Stimulated activated CD4-positive, alpha-beta T cell treated with anti-CD3 and anti-CD28 coated beads, TNF-alpha, amount 100 ng/mL, for 1 hour (primary cell): ENCODE measurements at regions not wholly inside any gene's neighbourhood (a gene's known extent, or its start where the extent isn't known, plus 50 kb on each side); places are given as distances from the start of the nearest gene placed in this dataset.
A peak's percentile ranks its signal among the peaks of the same experiment; 100 is the strongest.
"Not testable (repeated sequence)": the region's sequence is repeated elsewhere in the genome, so short reads cannot be mapped to it uniquely, and the experiment has no call there.

Experiments used
- DNase-seq, 3 donors: peaks; one replicate each; pipeline ENCODE4 v3.0.0-alpha.2; 2020; ENCODE audit warnings: low read depth in 3 of 3, low spot score in 1 of 3

DNA sequence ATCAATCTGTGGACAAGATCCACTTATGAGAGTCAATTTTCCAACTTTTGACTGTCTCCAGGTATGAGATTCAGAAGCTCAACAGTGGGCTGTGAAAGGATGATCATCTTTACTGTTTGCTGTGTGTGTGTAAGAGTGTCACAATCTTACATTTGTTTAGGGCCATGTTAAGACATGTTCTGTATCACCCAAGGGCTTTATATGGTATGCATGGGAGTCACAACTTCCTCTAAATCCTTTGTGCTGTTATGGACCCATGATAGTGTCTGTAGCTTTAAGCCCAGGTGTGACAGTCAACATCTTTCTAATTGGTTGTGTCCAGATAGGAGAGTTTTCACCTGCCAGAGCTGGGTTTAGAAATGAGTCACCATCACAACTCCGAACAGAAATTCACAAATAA is 70.2 kb downstream of the ZNF726 start:
- DNase-seq, result not testable (repeated sequence)

DNA sequence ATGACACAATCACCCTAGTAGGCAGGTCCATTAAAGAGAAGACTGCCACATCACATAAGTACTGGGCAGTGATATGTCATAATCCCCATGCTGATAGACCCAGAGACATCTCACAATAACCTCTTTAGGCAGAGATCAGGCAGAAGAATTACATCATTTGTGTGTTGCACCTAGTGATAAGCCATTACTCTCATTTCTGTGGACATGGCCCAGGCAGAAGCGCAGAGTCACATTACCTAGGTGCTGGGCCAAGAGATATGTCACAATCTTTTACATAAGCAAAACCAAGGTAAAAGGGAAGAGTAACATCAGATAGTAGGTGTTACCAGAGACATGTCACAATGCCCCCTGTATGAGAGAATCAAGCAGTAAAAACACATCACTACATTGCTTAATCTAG is 71.9 kb downstream of the ZNF726 start:
- no peak for DNase-seq

DNA sequence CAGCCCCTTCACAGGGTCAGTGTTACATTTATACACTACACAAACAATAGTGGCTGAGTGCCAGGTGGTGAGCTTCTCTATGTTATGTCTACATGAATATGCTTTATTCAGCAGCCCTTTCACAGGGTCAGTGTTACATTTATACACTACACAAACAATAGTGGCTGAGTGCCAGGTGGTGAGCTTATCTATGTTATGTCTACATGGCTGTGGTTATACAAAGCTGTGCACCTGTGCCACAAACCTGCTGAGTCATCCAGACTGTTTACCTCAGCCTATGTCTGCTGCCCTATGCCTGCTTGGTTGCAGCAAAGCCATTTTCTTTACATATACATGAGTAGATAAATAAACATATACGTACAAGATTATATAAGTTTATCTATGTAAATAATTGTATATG is 76.5 kb downstream of the ZNF726 start:
- no peak for DNase-seq

DNA sequence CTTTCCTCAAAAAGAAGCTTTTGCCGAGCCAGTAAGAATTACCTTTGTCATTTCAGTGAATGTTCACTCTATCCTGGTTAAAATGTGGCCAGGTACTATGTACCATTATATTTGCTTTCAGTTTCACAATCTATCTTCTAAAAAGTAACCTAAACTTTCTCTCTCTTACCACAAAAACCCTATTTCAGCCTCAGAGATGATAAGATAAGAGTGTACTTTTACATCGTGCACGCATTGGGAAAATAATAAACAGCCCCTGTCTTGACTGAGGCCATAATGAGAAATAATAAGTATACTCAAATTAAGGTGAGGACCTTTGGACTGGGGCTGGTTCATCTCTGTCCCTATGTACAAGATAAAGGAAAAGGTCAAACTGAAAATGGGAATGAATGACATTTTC is 77.7 kb downstream of the ZNF726 start:
- no peak for DNase-seq

DNA sequence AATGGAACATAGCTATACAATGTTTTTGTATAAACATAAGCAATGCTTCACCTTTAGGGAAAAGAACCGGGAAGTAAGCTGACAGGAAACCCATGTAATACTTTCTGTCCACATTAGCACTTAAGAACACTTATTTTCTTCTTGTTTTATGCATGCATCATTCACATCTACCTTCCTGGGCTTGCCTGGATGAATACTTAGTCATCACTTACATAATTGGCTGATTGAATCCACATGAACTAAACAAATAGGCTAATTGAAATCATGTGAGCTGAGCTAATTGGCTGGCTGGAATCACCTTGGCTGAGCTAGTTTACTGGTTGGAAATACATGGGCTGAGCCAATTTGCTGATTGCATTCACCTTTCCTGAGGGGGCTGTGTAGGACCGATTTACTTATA is 78.8 kb downstream of the ZNF726 start:
- DNase-seq, result no peak

DNA sequence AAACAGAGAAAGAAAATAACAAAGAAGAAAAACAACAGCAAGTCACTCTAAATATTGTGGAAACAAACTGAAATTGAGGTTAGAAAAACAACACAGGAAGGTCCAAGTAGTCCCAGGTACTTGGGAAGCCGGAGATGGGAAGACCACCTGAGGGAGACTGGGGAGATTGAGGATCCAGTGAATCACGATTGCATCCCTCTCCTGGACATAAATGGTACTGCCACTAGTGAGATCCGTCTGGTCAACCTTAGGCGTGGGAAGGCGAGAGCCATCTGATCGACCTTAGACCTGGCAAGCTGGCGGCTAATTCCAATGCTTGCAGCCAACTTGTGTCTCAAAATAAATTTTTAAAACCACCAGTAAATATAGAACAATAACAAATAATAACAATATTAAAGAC is 81.9 kb downstream of the ZNF726 start:
- DNase-seq, result no peak

DNA sequence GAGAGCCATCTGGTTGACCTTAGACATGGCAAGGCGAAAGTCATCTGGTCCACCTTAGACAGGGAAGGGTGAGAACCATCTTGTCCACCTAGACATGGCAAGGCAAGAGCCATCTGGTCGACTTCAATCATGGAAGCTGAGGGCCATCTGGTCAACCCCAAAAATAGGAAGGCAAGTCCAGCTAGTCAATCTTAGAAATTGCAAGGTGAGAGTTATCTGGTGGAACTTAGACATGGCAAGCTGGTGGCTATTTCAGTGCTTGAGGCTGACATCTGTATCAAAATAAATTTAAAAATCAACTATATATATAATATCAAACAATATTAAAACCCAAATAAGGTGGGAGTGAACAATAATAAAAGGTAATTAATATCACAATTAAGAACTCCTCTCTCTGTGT is 83.9 kb downstream of the ZNF726 start:
- no peak for DNase-seq

DNA sequence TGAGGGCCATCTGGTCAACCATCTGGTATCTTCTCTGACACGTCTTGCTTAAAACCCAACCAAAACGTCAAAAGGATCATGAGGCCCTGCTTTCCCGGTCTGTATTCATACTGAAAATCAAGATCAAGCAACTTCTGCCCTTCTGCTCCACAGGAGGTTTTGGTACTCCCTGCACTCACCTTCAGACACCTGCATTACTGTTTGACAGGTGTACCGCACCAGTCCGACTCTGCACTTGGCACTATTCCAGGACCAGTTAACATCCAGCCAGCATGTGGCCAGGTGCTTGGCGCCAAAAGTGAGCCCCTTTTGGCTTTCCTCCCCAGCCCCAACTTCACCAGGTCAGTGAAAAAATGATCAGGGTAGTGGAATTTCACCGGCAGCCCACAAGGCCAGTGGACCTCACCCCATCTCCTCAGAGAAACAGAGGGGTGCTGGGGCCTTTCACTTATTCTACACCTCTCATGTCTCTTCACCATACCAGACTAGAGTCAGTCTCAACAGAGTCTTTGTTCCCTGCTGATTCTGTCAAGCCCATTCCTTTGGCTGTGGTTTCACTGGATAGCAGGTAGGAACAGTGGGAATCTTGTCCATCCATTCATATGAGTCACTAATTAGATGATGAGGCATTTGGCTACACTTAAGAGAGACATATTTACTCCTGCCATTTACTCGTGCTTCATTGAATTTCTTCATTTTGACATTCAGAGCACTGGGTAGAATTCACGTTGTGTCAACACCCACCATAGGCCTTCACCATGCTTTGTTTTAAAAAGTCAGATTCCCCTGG is 85.3 kb downstream of the ZNF726 start:
- DNase-seq, result no peak

DNA sequence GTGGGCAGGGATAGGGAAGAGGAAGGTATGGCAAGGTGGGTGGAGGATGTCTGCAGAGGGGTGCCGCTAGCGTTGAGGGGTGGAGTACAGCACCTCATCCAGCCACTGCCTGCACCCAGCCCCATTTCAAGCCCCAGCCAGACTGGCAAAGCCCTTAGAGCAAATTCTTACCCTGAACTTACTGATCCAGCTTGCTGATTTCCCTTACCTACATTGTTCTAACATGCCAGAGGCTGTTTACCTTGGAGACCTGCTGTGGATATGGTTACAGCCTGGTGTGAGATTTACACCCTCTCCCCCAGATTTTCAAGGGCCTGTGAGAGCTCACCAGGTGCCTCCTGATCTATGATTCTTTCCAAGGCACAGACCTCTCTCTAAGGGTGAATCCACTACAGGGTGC is 86.0 kb downstream of the ZNF726 start:
- no peak for DNase-seq

DNA sequence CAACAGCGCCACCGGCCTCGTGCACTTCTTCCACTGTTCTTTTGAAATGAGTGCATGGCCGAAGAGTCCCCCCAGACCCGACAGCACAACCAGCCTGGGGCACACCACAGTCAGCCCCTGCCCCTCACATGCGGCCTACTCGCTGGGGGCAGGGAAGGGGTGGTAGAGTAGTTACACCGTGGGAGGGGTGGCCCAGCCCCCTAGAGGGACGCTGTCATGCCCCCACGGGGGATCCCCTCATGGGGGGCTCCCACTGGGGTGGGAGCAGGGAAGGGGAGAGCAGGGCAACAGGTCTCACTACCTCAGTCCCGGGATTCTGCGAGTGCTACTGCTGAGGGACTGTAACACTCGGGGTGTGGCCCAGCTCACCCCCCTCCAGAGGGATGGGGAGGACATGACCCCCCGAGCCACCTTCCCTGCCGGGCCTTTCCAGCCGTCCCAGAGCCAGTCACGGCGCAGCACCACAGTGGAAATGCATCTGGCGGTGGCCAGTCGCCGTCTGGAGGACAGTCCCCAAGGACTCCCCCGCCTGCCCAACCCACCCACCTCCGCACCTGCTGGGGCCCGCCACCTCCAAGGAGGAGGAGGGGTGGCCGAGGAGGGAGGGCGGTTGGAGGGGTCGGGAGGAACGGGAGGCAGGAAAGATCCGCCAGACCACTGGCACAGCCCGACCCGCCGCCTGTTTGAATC is 84.6 kb upstream of the ZNF254 start:
- no peak for DNase-seq

DNA sequence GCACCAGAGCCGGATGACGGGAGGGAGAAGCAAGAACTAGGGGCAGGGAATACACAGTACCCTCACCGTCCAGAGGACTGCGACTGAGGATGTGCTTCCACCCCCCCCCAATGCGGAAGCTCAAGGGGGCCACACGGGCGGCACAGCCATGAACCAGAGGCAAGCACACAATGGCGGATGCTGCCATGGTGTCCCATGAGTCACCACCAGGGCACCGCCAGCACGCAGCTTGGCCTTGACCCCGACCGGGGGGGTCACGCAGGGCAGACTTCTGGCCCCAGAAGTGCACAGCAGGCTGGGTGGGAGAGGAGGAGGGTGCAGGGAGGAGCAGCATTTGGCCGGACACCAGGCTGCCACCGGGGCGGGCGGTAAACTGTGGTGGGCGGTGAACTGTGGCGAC is 83.5 kb upstream of the ZNF254 start:
- no peak for DNase-seq

DNA sequence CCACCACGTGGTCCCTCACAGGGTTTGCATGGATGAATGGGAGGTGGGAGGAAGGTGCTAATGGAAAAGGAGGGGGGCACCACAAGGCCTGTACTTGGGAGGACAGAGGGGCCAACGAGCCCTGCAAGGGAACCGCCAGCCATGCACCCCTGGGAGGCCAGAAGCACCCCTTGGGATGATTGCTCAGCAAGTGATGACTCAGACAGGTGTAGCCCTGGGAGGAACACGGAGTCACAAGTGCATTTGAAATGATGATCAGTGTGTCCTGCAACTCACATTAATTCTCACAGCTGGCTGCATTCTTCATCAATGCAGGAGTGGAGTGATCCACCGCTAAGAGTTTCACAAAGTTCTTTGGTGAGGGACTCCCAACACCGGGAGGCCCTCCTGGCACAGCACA is 82.8 kb upstream of the ZNF254 start:
- DNase-seq, result no peak

DNA sequence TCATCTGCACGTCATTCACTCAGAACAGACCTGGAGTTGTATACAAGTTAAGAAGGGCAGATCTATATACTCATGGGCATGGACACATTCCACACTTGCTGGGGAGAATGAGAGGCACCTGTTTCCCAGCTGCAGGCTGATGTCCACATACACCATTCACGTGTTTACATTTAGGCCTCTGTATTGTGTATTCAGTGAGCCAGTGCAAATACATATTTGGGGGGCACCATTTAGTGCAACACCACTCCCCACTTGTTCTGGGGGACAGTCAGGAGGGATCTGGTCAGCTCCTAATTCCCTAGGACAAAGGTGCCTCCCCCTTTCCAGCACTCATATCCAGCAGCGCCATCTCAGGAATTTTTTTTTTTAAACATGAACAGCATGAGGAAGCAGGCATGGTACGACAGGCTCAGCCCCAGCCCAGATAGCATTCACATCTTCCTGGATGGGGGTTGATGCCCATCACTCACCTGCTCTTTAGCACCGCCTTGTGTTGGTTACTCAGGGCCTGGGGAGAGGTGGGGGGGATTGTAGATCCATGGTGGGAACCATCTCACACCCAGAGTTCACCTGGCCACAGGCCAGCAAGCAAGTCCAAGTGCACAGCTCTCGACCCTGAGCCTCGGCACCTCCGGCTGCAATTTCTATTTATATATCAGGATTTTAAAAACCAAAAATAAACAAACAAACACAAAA is 56.9 kb upstream of the ZNF254 start:
- DNase-seq, result no peak

DNA sequence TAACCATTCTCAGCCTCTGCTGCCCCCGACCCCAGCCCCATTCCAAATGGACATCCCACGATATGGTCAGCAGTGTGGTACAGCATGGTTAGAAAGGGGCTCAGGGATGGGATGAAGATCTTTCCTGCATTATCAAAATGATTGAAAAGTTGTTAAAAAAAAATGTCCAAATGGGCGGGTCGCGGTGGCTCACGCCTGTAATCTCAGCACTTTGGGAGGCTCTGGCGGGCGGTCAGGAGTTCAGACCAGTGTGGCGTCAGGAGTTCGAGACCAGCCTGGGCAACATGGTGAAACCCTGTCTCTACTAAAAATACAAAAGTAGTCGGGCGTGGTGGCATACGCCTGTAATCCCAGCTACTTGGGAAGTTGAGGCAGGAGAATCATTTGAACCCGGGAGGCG is 54.3 kb upstream of the ZNF254 start:
- DNase-seq, result no peak

DNA sequence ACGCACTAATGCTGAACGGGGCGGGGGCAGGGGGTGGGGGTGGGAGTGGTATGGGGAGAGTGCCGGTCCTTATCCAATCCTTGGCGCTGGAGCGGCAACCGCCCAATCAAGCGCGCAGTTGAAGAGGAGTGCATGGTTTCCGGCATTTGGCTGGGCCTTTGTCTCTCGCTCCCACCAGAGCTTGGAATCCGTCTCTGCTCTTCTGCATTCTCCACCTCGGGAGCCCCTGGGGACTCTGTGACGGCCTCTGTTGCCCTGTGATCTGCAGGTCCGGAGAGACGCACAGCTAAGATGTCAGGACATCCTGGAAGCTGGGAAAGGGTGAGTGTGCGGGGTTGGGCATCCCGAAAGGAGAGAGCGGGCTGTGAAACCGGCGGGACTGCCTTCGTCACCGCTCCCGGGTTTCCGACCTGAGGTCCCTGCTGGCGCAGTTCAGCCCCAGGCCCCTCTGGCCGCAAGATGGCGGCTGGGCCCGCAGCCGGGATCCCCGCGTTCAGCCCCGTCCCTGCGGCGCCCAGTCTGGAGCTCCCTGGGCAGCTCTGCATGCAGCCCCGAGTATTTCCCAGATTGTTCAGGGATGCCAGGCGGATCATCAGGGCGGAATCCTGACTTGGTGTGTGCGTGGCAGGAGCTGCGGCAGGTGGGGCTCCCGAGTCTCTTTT is 53.6 kb upstream of the ZNF254 start:
- peak; percentile 38 to 60 (median 47) for DNase-seq

DNA sequence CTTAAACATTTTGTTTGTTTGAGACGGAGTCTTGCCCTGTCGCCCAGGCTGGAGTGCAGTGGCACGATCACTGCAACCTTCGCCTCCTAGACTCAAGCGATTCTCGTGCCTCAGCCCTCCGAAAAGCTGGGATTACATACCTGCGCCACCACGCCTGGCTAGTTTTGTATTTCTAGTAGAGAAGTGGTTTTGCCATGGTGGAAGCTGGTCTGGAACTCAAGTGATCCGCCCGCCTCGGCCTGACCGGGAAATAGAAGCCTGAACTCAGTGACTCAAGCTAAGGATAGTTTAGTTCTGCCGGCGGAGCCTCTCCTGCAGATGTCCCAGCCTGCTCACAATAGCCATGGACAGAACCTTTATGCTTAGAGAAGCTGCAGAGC is 53.0 kb upstream of the ZNF254 start:
- no peak for DNase-seq

DNA sequence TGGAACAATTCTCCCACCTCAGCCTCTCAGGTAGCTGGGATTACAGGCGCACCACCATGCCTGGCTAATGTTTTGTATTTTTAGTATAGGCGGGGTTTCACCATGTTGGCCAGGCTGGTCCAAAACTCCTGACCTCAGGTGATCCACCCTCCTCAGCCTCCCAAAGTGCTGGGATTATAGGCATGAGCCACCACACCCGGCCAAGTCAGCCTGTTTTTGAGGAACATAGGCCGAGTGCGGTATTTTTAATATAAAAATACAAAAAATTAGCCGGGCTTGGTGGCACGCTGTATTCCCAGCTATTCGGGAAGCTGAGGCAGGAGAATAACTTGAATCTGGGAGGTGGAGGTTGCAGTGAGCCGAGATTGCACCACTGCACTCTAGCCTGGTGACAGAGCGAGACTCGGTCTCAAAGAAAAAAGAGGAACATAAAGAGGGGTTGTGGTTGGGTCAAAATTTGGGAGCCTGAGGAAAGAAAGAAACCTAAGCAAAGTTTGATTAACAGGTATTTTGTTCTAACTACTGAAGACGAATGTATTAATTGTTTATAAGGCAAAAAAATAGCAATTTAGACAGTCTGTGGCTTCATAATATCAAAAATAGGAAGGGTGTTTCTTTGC is 51.6 kb upstream of the ZNF254 start:
- DNase-seq, result not testable (repeated sequence)
